T-helper 2 cell treated with Interferon-gamma antibody and Interleukin-4, amounts not matched to agents 5 μg/mL and 100 μg/mL, for 36 hours (primary cell): ENCODE measurements at regions not wholly inside any gene's neighbourhood (a gene's known extent, or its start where the extent isn't known, plus 50 kb on each side); places are given as distances from the start of the nearest gene placed in this dataset.

Experiments
- DNase-seq: peaks from one replicate; pipeline ENCODE4 v3.0.0; 2021; ENCODE audit warnings: low spot score
- H3K27ac Mint-ChIP-seq: one replicate; pipeline ENCODE4 v1.8.0; 2021; ENCODE audit warnings: mild to moderate bottlenecking, mixed read lengths
- H3K27me3 Mint-ChIP-seq: one replicate; pipeline ENCODE4 v1.8.0; 2021; ENCODE audit warnings: low read depth, mixed read lengths
- H3K36me3 Mint-ChIP-seq: one replicate; pipeline ENCODE4 v1.8.0; 2021; ENCODE audit warnings: low read depth, mixed read lengths
- H3K4me1 Mint-ChIP-seq: one replicate; pipeline ENCODE4 v1.8.0; 2021; ENCODE audit warnings: low read depth, mixed read lengths
- H3K4me3 Mint-ChIP-seq: one replicate; pipeline ENCODE4 v1.8.0; 2022; ENCODE audit warnings: mild to moderate bottlenecking, moderate library complexity, mixed read lengths
- H3K9me3 Mint-ChIP-seq: one replicate; pipeline ENCODE4 v1.8.0; 2021; ENCODE audit warnings: mixed read lengths

- H3K4me3 Mint-ChIP-seq = no peak overlapping the region
These were observed 737.2 kb upstream of the CHRM3 start for GRCh38 chr1:238649200-238649599.

GRCh38 chr1:238648751-238649150 is 737.6 kb upstream of the CHRM3 start:
- no peaks in the 10 kb centered on the region for H3K36me3 Mint-ChIP-seq
- H3K27ac Mint-ChIP-seq = no peak overlapping the region
- no peaks in the 10 kb centered on the region for H3K27me3 Mint-ChIP-seq
- no peak overlapping the region for H3K4me3 Mint-ChIP-seq
- peaks cover 9% of the 10 kb centered on the region for H3K9me3 Mint-ChIP-seq
- DNase-seq = no peak
- no peaks in the 10 kb centered on the region for H3K4me1 Mint-ChIP-seq

More at GRCh38 chr1:238649200-238649599, 737.2 kb upstream of the CHRM3 start:
- no peak for DNase-seq
- no peaks in the 10 kb centered on the region for H3K4me1 Mint-ChIP-seq
- H3K9me3 Mint-ChIP-seq = peaks cover 13% of the 10 kb centered on the region
- H3K27ac Mint-ChIP-seq = no peak overlapping the region
- no peaks in the 10 kb centered on the region for H3K27me3 Mint-ChIP-seq
- H3K36me3 Mint-ChIP-seq = no peaks in the 10 kb centered on the region

- H3K27ac Mint-ChIP-seq = no peak overlapping the region
- no peak overlapping the region for H3K4me3 Mint-ChIP-seq
- H3K27me3 Mint-ChIP-seq = no peaks in the 10 kb centered on the region
- no peaks in the 10 kb centered on the region for H3K36me3 Mint-ChIP-seq
- H3K9me3 Mint-ChIP-seq = peaks cover 7% of the 10 kb centered on the region
- no peak for DNase-seq
- H3K4me1 Mint-ChIP-seq = no peaks in the 10 kb centered on the region
These were observed 738.1 kb upstream of the CHRM3 start for GRCh38 chr1:238648296-238648695.

- Mint-ChIP-seq H3K27ac (no peak overlapping the region), H3K4me1 (no peaks in the 10 kb centered on the region), H3K9me3 (peaks cover 4% of the 10 kb centered on the region), H3K4me3 (no peak overlapping the region), H3K36me3 (no peaks in the 10 kb centered on the region), H3K27me3 (no peaks in the 10 kb centered on the region)
- DNase-seq = no peak
These were observed 738.5 kb upstream of the CHRM3 start for GRCh38 chr1:238647877-238648276.

- Mint-ChIP-seq H3K27me3 (no peaks in the 10 kb centered on the region), H3K4me1 (no peaks in the 10 kb centered on the region), H3K9me3 (no peaks in the 10 kb centered on the region), H3K4me3 (no peak overlapping the region), H3K27ac (no peak overlapping the region), H3K36me3 (no peaks in the 10 kb centered on the region)
- no peak for DNase-seq
These were observed 744.1 kb upstream of the CHRM3 start for GRCh38 chr1:238642231-238642630.

- Mint-ChIP-seq H3K4me1 (no peaks in the 10 kb centered on the region), H3K27ac (no peak overlapping the region), H3K36me3 (no peaks in the 10 kb centered on the region), H3K9me3 (no peaks in the 10 kb centered on the region), H3K27me3 (no peaks in the 10 kb centered on the region), H3K4me3 (no peak overlapping the region)
- no peak for DNase-seq
These were observed 746.5 kb upstream of the CHRM3 start for GRCh38 chr1:238639861-238640260.

GRCh38 chr1:238628110-238628509 is 737.4 kb upstream of the ZP4 start:
- no peaks in the 10 kb centered on the region for H3K36me3 Mint-ChIP-seq
- no peaks in the 10 kb centered on the region for H3K4me1 Mint-ChIP-seq
- H3K9me3 Mint-ChIP-seq = peaks cover 13% of the 10 kb centered on the region
- no peak overlapping the region for H3K27ac Mint-ChIP-seq
- no peaks in the 10 kb centered on the region for H3K27me3 Mint-ChIP-seq
- DNase-seq = no peak
- H3K4me3 Mint-ChIP-seq = no peak overlapping the region

- Mint-ChIP-seq H3K27ac (no peak overlapping the region), H3K9me3 (peaks cover 18% of the 10 kb centered on the region), H3K36me3 (no peaks in the 10 kb centered on the region), H3K27me3 (no peaks in the 10 kb centered on the region), H3K4me1 (no peaks in the 10 kb centered on the region), H3K4me3 (no peak overlapping the region)
- no peak for DNase-seq
These were observed 734.1 kb upstream of the ZP4 start for GRCh38 chr1:238624776-238625175.

- H3K27ac Mint-ChIP-seq = no peak overlapping the region
These were observed 730.7 kb upstream of the ZP4 start for GRCh38 chr1:238621405-238621804.

GRCh38 chr1:238619652-238620051 is 728.9 kb upstream of the ZP4 start:
- H3K4me3 Mint-ChIP-seq = no peak overlapping the region
- no peak for DNase-seq
- H3K36me3 Mint-ChIP-seq = no peaks in the 10 kb centered on the region
- no peaks in the 10 kb centered on the region for H3K4me1 Mint-ChIP-seq
- peaks cover 13% of the 10 kb centered on the region for H3K9me3 Mint-ChIP-seq
- no peaks in the 10 kb centered on the region for H3K27me3 Mint-ChIP-seq
- no peak overlapping the region for H3K27ac Mint-ChIP-seq

More at GRCh38 chr1:238621405-238621804, 730.7 kb upstream of the ZP4 start:
- Mint-ChIP-seq H3K36me3 (no peaks in the 10 kb centered on the region), H3K9me3 (peaks cover 10% of the 10 kb centered on the region), H3K27me3 (no peaks in the 10 kb centered on the region), H3K4me1 (no peaks in the 10 kb centered on the region), H3K4me3 (no peak overlapping the region)
- DNase-seq = no peak

GRCh38 chr1:238611406-238611805 is 720.7 kb upstream of the ZP4 start:
- H3K9me3 Mint-ChIP-seq = peaks cover 25% of the 10 kb centered on the region
- H3K4me3 Mint-ChIP-seq = no peak overlapping the region
- H3K4me1 Mint-ChIP-seq = no peaks in the 10 kb centered on the region

GRCh38 chr1:238608144-238608543 is 717.4 kb upstream of the ZP4 start:
- H3K27ac Mint-ChIP-seq = no peak overlapping the region
- DNase-seq = no peak
- no peaks in the 10 kb centered on the region for H3K36me3 Mint-ChIP-seq
- H3K27me3 Mint-ChIP-seq = no peaks in the 10 kb centered on the region
- no peaks in the 10 kb centered on the region for H3K4me1 Mint-ChIP-seq
- no peak overlapping the region for H3K4me3 Mint-ChIP-seq
- H3K9me3 Mint-ChIP-seq = peaks cover 25% of the 10 kb centered on the region

More at GRCh38 chr1:238611406-238611805, 720.7 kb upstream of the ZP4 start:
- DNase-seq = no peak
- Mint-ChIP-seq H3K27me3 (no peaks in the 10 kb centered on the region), H3K27ac (no peak overlapping the region), H3K36me3 (no peaks in the 10 kb centered on the region)

- Mint-ChIP-seq H3K27me3 (no peaks in the 10 kb centered on the region), H3K9me3 (peaks cover 24% of the 10 kb centered on the region), H3K27ac (no peak overlapping the region), H3K4me3 (no peak overlapping the region), H3K4me1 (no peaks in the 10 kb centered on the region), H3K36me3 (no peaks in the 10 kb centered on the region)
- no peak for DNase-seq
These were observed 716.2 kb upstream of the ZP4 start for GRCh38 chr1:238606896-238607295.

GRCh38 chr1:238606457-238606856 is 715.7 kb upstream of the ZP4 start:
- H3K4me1 Mint-ChIP-seq = no peaks in the 10 kb centered on the region
- no peak overlapping the region for H3K27ac Mint-ChIP-seq
- DNase-seq = no peak
- H3K9me3 Mint-ChIP-seq = peaks cover 22% of the 10 kb centered on the region
- no peak overlapping the region for H3K4me3 Mint-ChIP-seq
- H3K36me3 Mint-ChIP-seq = no peaks in the 10 kb centered on the region
- no peaks in the 10 kb centered on the region for H3K27me3 Mint-ChIP-seq

GRCh38 chr1:238604357-238604756 is 713.6 kb upstream of the ZP4 start:
- Mint-ChIP-seq H3K27ac (no peak overlapping the region), H3K36me3 (no peaks in the 10 kb centered on the region), H3K4me3 (no peak overlapping the region), H3K9me3 (peaks cover 13% of the 10 kb centered on the region), H3K27me3 (no peaks in the 10 kb centered on the region), H3K4me1 (no peaks in the 10 kb centered on the region)
- no peak for DNase-seq
